Keratinocyte (primary cell): ENCODE measurements at regions not wholly inside any gene's neighbourhood (a gene's known extent, or its start where the extent isn't known, plus 50 kb on each side); places are given as distances from the start of the nearest gene placed in this dataset.
"Not testable (repeated sequence)": the region's sequence is repeated elsewhere in the genome, so short reads cannot be mapped to it uniquely, and the experiment has no call there.

Source experiments
- DNase-seq: peaks from one replicate; pipeline ENCODE4 v3.0.0-alpha.2; 2011; ENCODE audit warnings: low read depth, missing footprints, low spot score
- FAIRE-seq: peaks from 2 replicates; lab custom pipeline; 2011; peaks lifted over from hg19 to GRCh38; lab: Jason Lieb, UNC
- H2AFZ ChIP-seq: 2 replicates; pipeline ENCODE4 v1.6.0; 2012; ENCODE audit warnings: low read length, control low read depth, inconsistent platforms; ENCODE audit not compliant: control insufficient read depth
- H3K27ac ChIP-seq: 2 replicates; pipeline ENCODE4 v1.5.1; 2011; ENCODE audit warnings: low read length; ENCODE audit not compliant: control insufficient read depth, insufficient read depth
- H3K27me3 ChIP-seq: 3 replicates; pipeline ENCODE4 v1.6.0; 2011; ENCODE audit warnings: low read length; ENCODE audit not compliant: control insufficient read depth, insufficient read depth; ENCODE audit errors: extremely low read depth
- H3K36me3 ChIP-seq, 2 experiments: 2 replicates in 1 of 2; 3 replicates in 1 of 2; pipeline ENCODE4 v1.5.1; 2011; ENCODE audit warnings: low read length in 2 of 2, mild to moderate bottlenecking in 1 of 2; ENCODE audit not compliant: control insufficient read depth in 2 of 2, insufficient read depth in 2 of 2; ENCODE audit errors: extremely low read depth in 1 of 2
- H3K4me1 ChIP-seq: 3 replicates; pipeline ENCODE4 v1.5.1; 2011; ENCODE audit warnings: low read length; ENCODE audit not compliant: control insufficient read depth, insufficient read depth; ENCODE audit errors: extremely low read depth
- H3K4me2 ChIP-seq: 3 replicates; pipeline ENCODE4 v1.6.0; 2011; ENCODE audit warnings: low read depth, low read length; ENCODE audit not compliant: control insufficient read depth, insufficient read depth; ENCODE audit errors: extremely low read depth
- H3K4me3 ChIP-seq, 3 experiments: fragments of 200-600 bp in 1 of 3; sonication (generic) in 1 of 3; 2 replicates in 2 of 3; 3 replicates in 1 of 3; pipeline ENCODE4 v1.5.1; 2011 to 2016; ENCODE audit warnings: low read length in 3 of 3, mild to moderate bottlenecking in 3 of 3, control low read depth in 2 of 3, inconsistent platforms in 1 of 3, low read depth in 1 of 3, mixed read lengths in 1 of 3, mixed run types in 1 of 3, moderate library complexity in 1 of 3; ENCODE audit not compliant: control insufficient read depth in 2 of 3, insufficient read depth in 2 of 3; ENCODE audit errors: extremely low read depth in 1 of 3
- H3K79me2 ChIP-seq: 2 replicates; pipeline ENCODE4 v1.6.0; 2012; ENCODE audit warnings: low read length; ENCODE audit not compliant: control insufficient read depth, insufficient read depth
- H3K9ac ChIP-seq: 3 replicates; pipeline ENCODE4 v1.6.0; 2011; ENCODE audit warnings: low read length; ENCODE audit not compliant: control insufficient read depth, insufficient read depth; ENCODE audit errors: extremely low read depth
- H3K9me1 ChIP-seq: 3 replicates; pipeline ENCODE4 v1.6.0; 2011; ENCODE audit warnings: low read length; ENCODE audit not compliant: control insufficient read depth, insufficient read depth; ENCODE audit errors: extremely low read depth
- H3K9me3 ChIP-seq: 2 replicates; pipeline ENCODE4 v1.5.1; 2012; ENCODE audit warnings: low read depth, low read length; ENCODE audit not compliant: control insufficient read depth
- H4K20me1 ChIP-seq: 3 replicates; pipeline ENCODE4 v1.6.0; 2011; ENCODE audit warnings: low read length; ENCODE audit not compliant: control insufficient read depth, insufficient read depth; ENCODE audit errors: extremely low read depth
- CTCF ChIP-seq, 3 experiments: IDR thresholded peaks in 1 of 3; conservative IDR thresholded peaks in 1 of 3; optimal IDR thresholded peaks in 1 of 3; 2 replicates in 2 of 3; 3 replicates in 1 of 3; pipeline versions ENCODE3 to v1.5.1; 2011; ENCODE audit warnings: low read length in 3 of 3, mild to moderate bottlenecking in 3 of 3, moderate library complexity in 2 of 3, control low read depth in 1 of 3, inconsistent platforms in 1 of 3; ENCODE audit not compliant: insufficient read depth in 2 of 3; ENCODE audit errors: extremely low read depth in 1 of 3
- EZH2 ChIP-seq: IDR thresholded peaks from one replicate; pipeline ENCODE4 v1.6.1; 2012; ENCODE audit warnings: inconsistent platforms, mild to moderate bottlenecking, low read length, moderate library complexity
- dilution Hi-C: fragments of 300-500 bp; cut with MboI; formaldehyde crosslinking; loops from one replicate; pipeline ENCODE4 v1.7.0; 2020; ENCODE audit warnings: low sequenced_read_pairs; ENCODE audit not compliant: extremely low pct_ligation_motif_present

GRCh38 chr15:35260941-35261340 is 175.8 kb upstream of the NANOGP8 start:
- H3K4me3 ChIP-seq = no peak overlapping the region
- no peaks in the 10 kb centered on the region for H3K27me3 ChIP-seq
- H2AFZ ChIP-seq = no peak overlapping the region
- TF ChIP-seq CTCF (optimal IDR thresholded peaks at IDR 0.05 in 1 of 3, IDR thresholded peaks at IDR 0.05 in 1 of 3, conservative IDR thresholded peaks at IDR 0.05 in 1 of 3; ENCODE audit: extremely low read depth in 1 of 3, insufficient read depth in 2 of 3, low read length in 3 of 3) (no peak), EZH2 (no peak)
- no peak overlapping the region for H3K27ac ChIP-seq
- no peak for DNase-seq
- H3K4me2 ChIP-seq = no peak overlapping the region
- no peaks in the 10 kb centered on the region for H3K36me3 ChIP-seq
- dilution Hi-C loops = no loop called here
- peak; percentile 48 for FAIRE-seq
- H4K20me1 ChIP-seq = no peaks in the 10 kb centered on the region
- no peaks in the 10 kb centered on the region for H3K79me2 ChIP-seq
- H3K9me1 ChIP-seq = no peaks in the 10 kb centered on the region
- no peak overlapping the region for H3K9ac ChIP-seq
- peaks cover 7% of the 10 kb centered on the region for H3K4me1 ChIP-seq
- no peaks in the 10 kb centered on the region for H3K9me3 ChIP-seq

GRCh38 chr15:35260274-35260673 is 175.2 kb upstream of the NANOGP8 start:
- H3K9ac ChIP-seq, H3K79me2 ChIP-seq, H4K20me1 ChIP-seq, dilution Hi-C loops, H3K27ac ChIP-seq, H3K4me2 ChIP-seq, H3K27me3 ChIP-seq, FAIRE-seq, H3K36me3 ChIP-seq, DNase-seq, H3K9me3 ChIP-seq, H2AFZ ChIP-seq, H3K4me3 ChIP-seq, H3K9me1 ChIP-seq, H3K4me1 ChIP-seq: not testable (repeated sequence)

- H3K27ac ChIP-seq = no peak overlapping the region
Observed at GRCh38 chr15:35256551-35256950, 171.5 kb upstream of the NANOGP8 start.

More at GRCh38 chr15:35256551-35256950, 171.5 kb upstream of the NANOGP8 start:
- no peak for TF ChIP-seq CTCF (optimal IDR thresholded peaks at IDR 0.05 in 1 of 3, IDR thresholded peaks at IDR 0.05 in 1 of 3, conservative IDR thresholded peaks at IDR 0.05 in 1 of 3; ENCODE audit: extremely low read depth in 1 of 3, insufficient read depth in 2 of 3, low read length in 3 of 3)
- no peak for TF ChIP-seq EZH2
- Histone ChIP-seq H3K4me1 (peaks cover 8% of the 10 kb centered on the region), H4K20me1 (no peaks in the 10 kb centered on the region), H3K27me3 (no peaks in the 10 kb centered on the region), H3K79me2 (no peaks in the 10 kb centered on the region), H3K36me3 (no peaks in the 10 kb centered on the region), H3K9me1 (no peaks in the 10 kb centered on the region), H3K4me3 (no peak overlapping the region), H3K4me2 (peak overlapping the region; percentile 2), H3K9ac (no peak overlapping the region), H2AFZ (peak overlapping the region; percentile 44), H3K9me3 (no peaks in the 10 kb centered on the region)
- dilution Hi-C loops = no loop called here
- FAIRE-seq = peak; percentile 61
- DNase-seq = peak; percentile 1
